ENCODE measurements at regions not wholly inside any gene's neighbourhood (a gene's known extent, or its start where the extent isn't known, plus 50 kb on each side); places are given as distances from the start of the nearest gene placed in this dataset.

- no peak for TF ChIP-seq CTCF (IDR thresholded peaks at IDR 0.05)
- no peak for TF ChIP-seq ZFX (IDR thresholded peaks at IDR 0.05; ENCODE audit: borderline replicate concordance)
Measured at GRCh38 chr9:108161503-108161902, 671.9 kb upstream of the KLF4 start.

All from 22Rv1 (cell line).